RPMI7951 (cell line): ENCODE measurements at regions not wholly inside any gene's neighbourhood (a gene's known extent, or its start where the extent isn't known, plus 50 kb on each side); places are given as distances from the start of the nearest gene placed in this dataset.
A peak's percentile ranks its signal among the peaks of the same experiment; 100 is the strongest.

ENCODE experiments used
- DNase-seq: peaks from one replicate; pipeline ENCODE4 v3.0.0-alpha.2; 2012; ENCODE audit warnings: low read depth

GRCh38 chr13:44242766-44243165, 130.9 kb upstream of the SERP2 start:
- DNase-seq = no peak

- DNase-seq = peak; percentile 97
These were observed 130.3 kb upstream of the SERP2 start for GRCh38 chr13:44243198-44243857.

- peak; percentile 95 for DNase-seq
These were observed 129.3 kb upstream of the SERP2 start for GRCh38 chr13:44244288-44244687.

GRCh38 chr13:44249431-44249836, 124.2 kb upstream of the SERP2 start:
- DNase-seq = peak; percentile 88

GRCh38 chr13:44252938-44253337, 120.7 kb upstream of the SERP2 start:
- DNase-seq = no peak

GRCh38 chr13:44255771-44256364, 117.8 kb upstream of the SERP2 start:
- no peak for DNase-seq

- DNase-seq = no peak
These were observed 115.8 kb upstream of the SERP2 start for GRCh38 chr13:44257796-44258195.

- peak; percentile 73 for DNase-seq
These were observed 114.3 kb upstream of the SERP2 start for GRCh38 chr13:44259045-44260027.

- DNase-seq = no peak
These were observed 113.3 kb upstream of the SERP2 start for GRCh38 chr13:44260336-44260735.

- DNase-seq = peak; percentile 69
These were observed 109.6 kb upstream of the SERP2 start for GRCh38 chr13:44263751-44264620.

GRCh38 chr13:44266305-44266704, 107.3 kb upstream of the SERP2 start:
- no peak for DNase-seq

GRCh38 chr13:44266772-44267171, 106.9 kb upstream of the SERP2 start:
- no peak for DNase-seq

- no peak for DNase-seq
These were observed 106.4 kb upstream of the SERP2 start for GRCh38 chr13:44267203-44267602.

- no peak for DNase-seq
These were observed 105.6 kb upstream of the SERP2 start for GRCh38 chr13:44267980-44268379.

GRCh38 chr13:44268980-44269379, 104.6 kb upstream of the SERP2 start:
- no peak for DNase-seq

- no peak for DNase-seq
These were observed 103.5 kb upstream of the SERP2 start for GRCh38 chr13:44270150-44270549.

GRCh38 chr13:44271031-44271455, 102.6 kb upstream of the SERP2 start:
- DNase-seq = peak; percentile 79

- no peak for DNase-seq
These were observed 102.2 kb upstream of the SERP2 start for GRCh38 chr13:44271473-44271872.

- peak; percentile 58 for DNase-seq
These were observed 101.7 kb upstream of the SERP2 start for GRCh38 chr13:44271915-44272341.

- peak; percentile 91 for DNase-seq
These were observed 100.9 kb upstream of the SERP2 start for GRCh38 chr13:44272692-44273091.

- DNase-seq = no peak
These were observed 100.4 kb upstream of the SERP2 start for GRCh38 chr13:44273216-44273615.
